ENCODE measurements at regions not wholly inside any gene's neighbourhood (a gene's known extent, or its start where the extent isn't known, plus 50 kb on each side); places are given as distances from the start of the nearest gene placed in this dataset.

DNA sequence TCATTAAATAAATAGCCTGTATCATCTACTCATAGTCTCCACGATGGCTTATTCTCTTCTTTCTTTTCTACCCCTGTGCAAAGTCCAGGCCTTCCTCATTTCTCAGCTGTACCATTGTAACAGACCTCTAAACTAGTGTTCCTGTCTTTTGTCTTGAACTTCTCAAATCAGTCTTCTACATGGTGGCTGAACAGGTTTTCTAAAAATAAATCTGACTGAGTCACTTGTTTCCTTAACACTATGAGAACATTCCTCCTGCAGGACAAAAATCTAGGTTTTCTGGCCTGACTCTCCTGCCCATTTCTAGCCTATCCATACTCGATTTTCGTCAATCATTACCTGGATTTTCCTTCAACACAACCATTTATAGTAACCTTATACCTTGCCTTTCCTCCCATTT lies 1080.8 kb upstream of the TENM4 start:
- no peak overlapping the region for H3K4me3 ChIP-seq
- intact Hi-C loops (cut with DNase I), result no loop called here
- TF ChIP-seq, protein P1, sequence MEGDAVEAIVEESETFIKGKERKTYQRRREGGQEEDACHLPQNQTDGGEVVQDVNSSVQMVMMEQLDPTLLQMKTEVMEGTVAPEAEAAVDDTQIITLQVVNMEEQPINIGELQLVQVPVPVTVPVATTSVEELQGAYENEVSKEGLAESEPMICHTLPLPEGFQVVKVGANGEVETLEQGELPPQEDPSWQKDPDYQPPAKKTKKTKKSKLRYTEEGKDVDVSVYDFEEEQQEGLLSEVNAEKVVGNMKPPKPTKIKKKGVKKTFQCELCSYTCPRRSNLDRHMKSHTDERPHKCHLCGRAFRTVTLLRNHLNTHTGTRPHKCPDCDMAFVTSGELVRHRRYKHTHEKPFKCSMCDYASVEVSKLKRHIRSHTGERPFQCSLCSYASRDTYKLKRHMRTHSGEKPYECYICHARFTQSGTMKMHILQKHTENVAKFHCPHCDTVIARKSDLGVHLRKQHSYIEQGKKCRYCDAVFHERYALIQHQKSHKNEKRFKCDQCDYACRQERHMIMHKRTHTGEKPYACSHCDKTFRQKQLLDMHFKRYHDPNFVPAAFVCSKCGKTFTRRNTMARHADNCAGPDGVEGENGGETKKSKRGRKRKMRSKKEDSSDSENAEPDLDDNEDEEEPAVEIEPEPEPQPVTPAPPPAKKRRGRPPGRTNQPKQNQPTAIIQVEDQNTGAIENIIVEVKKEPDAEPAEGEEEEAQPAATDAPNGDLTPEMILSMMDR (IDR thresholded peaks at IDR 0.05), result no peak
- no peak for TF ChIP-seq POLR2A (IDR thresholded peaks at IDR 0.05)
- no peak overlapping the region for H3K27ac ChIP-seq
- H3K4me1 ChIP-seq (replicated peaks in 1 of 2), result no peaks in the 10 kb centered on the region
- H3K27me3 ChIP-seq, result no peaks in the 10 kb centered on the region
- WGBS, 4 donors, result 76 to 83% (median 81%) methylated on average over 3 of the region's 3 CpGs
- H3K9me3 ChIP-seq (replicated peaks in 1 of 3), result no peaks in the 10 kb centered on the region
- DNase-seq, result no peak
- no peaks in the 10 kb centered on the region for H3K36me3 ChIP-seq (replicated peaks in 1 of 2)

DNA sequence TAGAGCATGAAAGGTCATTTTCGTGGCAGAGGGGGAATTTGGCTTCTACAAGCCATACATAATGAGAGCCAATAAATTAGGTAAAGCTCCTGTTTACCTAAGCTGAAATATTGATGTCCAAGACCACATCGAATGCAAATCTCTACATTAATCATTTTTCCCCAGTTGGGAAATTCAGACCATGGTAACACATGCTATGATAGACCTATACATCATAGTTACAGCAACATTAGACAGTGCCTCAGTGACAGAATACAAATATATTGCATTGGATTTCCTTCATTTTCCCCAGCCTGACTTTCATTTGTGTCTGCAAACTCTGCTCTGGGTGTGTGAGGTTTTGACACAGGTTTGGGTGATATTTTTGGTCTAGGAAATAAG lies 1079.7 kb upstream of the TENM4 start:
- Histone ChIP-seq H3K9me3 (replicated peaks in 1 of 3) (no peaks in the 10 kb centered on the region), H3K36me3 (replicated peaks in 1 of 2) (no peaks in the 10 kb centered on the region), H3K27me3 (no peaks in the 10 kb centered on the region), H3K4me3 (no peak overlapping the region), H3K4me1 (replicated peaks in 1 of 2) (no peaks in the 10 kb centered on the region), H3K27ac (no peak overlapping the region)
- 50 to 60% (median 57%) methylated on average over 2 of the region's 2 CpGs for WGBS, 4 donors
- TF ChIP-seq, protein P1 (IDR thresholded peaks at IDR 0.05), result no peak
- no peak for TF ChIP-seq POLR2A (IDR thresholded peaks at IDR 0.05)
- DNase-seq, result no peak
- intact Hi-C loops (cut with DNase I), result no loop called here

DNA sequence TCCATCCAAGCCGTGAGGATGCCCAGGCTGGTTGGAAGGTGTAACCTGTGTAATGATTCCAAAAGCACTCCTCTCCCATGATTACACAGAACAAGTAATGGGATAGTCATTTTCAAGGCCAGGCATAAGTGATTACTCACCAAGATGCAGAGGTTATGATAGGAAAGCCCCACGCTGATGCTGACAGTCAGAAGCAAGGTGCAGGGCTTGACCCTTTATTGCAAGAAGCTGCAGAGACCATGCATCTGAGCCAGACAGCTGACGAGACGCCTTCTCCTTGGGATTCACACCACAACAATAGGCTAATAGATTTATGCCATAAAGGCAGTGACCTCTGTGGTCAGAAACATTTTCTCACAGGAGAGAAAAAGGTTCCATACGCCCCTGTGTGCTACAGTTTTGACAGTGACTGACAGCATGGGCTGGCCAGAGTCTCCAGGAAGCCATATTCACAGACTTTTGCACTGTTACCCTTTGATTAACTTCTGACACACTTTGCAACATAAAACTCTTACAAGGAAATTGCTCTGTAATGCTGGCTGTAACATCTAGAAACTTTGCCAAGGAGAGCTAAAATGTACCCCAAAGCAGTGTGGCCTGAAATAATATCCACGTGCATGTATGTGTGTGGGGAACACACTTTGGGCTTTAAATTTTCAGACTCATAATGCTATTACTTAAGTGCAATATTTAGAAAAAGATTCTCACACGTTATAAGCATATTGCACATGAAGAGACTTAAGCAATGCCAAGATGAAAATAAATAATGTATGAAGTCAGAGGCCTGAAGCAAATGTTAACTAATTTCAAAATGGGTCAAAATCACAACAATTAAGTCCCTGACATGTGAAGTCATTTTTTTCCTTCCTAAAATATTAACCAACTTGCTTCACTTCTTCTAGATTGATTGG lies 1079.0 kb upstream of the TENM4 start:
- TF ChIP-seq, protein P1 (IDR thresholded peaks at IDR 0.05), result no peak
- TF ChIP-seq POLR2A (IDR thresholded peaks at IDR 0.05), result no peak
- no peaks in the 10 kb centered on the region for H3K27me3 ChIP-seq
- WGBS, 4 donors, result 53 to 66% (median 55%) methylated on average over 7 of the region's 7 CpGs
- H3K4me1 ChIP-seq (replicated peaks in 1 of 2), result no peaks in the 10 kb centered on the region
- intact Hi-C loops (cut with DNase I), result no loop called here
- no peak overlapping the region for H3K4me3 ChIP-seq
- H3K27ac ChIP-seq, result no peak overlapping the region
- H3K36me3 ChIP-seq (replicated peaks in 1 of 2), result no peaks in the 10 kb centered on the region
- no peak for DNase-seq
- no peaks in the 10 kb centered on the region for H3K9me3 ChIP-seq (replicated peaks in 1 of 3)

GRCh38 chr11:80517701-80518100 lies 1076.9 kb upstream of the TENM4 start:
- 89 to 91% (median 90%) methylated on average over 2 of the region's 2 CpGs for WGBS, 4 donors
- intact Hi-C loops (cut with DNase I), result no loop called here
- no peak for DNase-seq

More at GRCh38 chr11:80517701-80518100, 1076.9 kb upstream of the TENM4 start:
- TF ChIP-seq, protein P1 (IDR thresholded peaks at IDR 0.05), result no peak
- Histone ChIP-seq H3K36me3 (replicated peaks in 1 of 2) (no peaks in the 10 kb centered on the region), H3K27ac (no peak overlapping the region), H3K4me3 (no peak overlapping the region), H3K9me3 (replicated peaks in 1 of 3) (no peaks in the 10 kb centered on the region), H3K27me3 (no peaks in the 10 kb centered on the region), H3K4me1 (replicated peaks in 1 of 2) (no peaks in the 10 kb centered on the region)

Measured in adrenal gland (tissue), 9 donors.